ENCODE measurements at regions not wholly inside any gene's neighbourhood (a gene's known extent, or its start where the extent isn't known, plus 50 kb on each side); places are given as distances from the start of the nearest gene placed in this dataset.

- Histone ChIP-seq H3K27me3 (no peaks in the 10 kb centered on the region), H3K27ac (peak overlapping the region; percentile 62 to 78), H3K9me3 (no peaks in the 10 kb centered on the region), H3K36me3 (no peaks in the 10 kb centered on the region), H3K4me3 (peak overlapping the region in 1 of 2 donors; percentile 9), H3K4me1 (peaks cover 6 to 40% of the 10 kb centered on the region in 2 donors)
- intact Hi-C loops (cut with DNase I) = loop anchor here (2.0 kb wide), 1 partner anchor 15 kb away; no protein-coding TSS in a partner anchor
- TF ChIP-seq, protein P1, sequence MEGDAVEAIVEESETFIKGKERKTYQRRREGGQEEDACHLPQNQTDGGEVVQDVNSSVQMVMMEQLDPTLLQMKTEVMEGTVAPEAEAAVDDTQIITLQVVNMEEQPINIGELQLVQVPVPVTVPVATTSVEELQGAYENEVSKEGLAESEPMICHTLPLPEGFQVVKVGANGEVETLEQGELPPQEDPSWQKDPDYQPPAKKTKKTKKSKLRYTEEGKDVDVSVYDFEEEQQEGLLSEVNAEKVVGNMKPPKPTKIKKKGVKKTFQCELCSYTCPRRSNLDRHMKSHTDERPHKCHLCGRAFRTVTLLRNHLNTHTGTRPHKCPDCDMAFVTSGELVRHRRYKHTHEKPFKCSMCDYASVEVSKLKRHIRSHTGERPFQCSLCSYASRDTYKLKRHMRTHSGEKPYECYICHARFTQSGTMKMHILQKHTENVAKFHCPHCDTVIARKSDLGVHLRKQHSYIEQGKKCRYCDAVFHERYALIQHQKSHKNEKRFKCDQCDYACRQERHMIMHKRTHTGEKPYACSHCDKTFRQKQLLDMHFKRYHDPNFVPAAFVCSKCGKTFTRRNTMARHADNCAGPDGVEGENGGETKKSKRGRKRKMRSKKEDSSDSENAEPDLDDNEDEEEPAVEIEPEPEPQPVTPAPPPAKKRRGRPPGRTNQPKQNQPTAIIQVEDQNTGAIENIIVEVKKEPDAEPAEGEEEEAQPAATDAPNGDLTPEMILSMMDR (IDR thresholded peaks at IDR 0.05) = no peak
- no peak for DNase-seq (ENCODE audit: low spot score in 2 of 2)
These were observed 171.2 kb downstream of the LTN1 start for GRCh38 chr21:28821276-28822122.

DNA sequence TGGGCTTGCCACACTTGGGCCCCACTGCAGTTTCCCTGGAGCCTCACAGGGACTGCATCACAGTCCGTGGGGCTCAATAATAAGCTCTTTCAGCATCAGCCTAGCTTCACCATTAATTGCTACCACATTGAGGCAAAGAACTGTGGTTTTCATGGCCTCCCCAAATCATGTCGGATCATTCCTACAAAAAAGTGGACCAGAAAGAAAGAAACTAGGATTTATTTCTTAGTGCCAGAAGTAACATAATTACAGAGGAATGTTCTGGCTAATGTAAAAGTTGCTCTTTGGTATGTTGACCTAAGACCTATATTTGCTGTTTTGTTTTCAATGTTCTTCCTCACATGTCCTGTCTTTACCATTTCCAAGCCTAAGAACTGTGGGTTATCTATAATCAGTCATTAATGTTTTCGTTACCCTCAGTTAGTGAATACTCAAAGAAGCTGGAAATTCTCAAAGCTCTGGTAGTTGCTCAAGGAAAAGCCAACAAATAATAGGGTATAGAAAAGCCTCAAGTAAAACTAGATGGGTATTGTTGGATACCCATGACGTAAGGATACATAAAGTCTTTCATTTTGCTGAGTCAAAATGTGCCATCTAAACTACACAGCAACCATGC is 173.9 kb downstream of the LTN1 start:
- no peak for DNase-seq (ENCODE audit: low spot score in 2 of 2)
- TF ChIP-seq, protein P1 (IDR thresholded peaks at IDR 0.05) = no peak
- no peak overlapping the region for H3K4me3 ChIP-seq

DNA sequence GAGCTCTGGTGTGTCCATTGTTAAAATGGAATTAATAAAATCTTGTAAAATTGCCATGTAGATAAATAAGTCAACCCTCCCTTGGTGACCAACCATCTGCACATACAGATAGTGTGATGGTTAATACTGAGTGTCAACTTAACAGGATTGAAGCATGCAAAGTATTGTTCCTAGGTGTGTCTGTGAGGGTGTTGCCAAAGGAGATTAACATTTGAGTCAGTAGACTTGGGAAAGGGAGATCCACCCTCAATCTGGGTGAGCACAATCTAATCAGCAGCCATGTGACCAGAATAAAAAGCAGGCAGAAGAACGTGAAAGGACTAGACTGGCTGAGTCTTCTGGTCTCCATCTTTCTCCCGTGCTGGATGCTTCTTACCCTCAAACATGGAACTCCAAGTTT is 174.8 kb downstream of the LTN1 start:
- Histone ChIP-seq H3K9me3 (no peaks in the 10 kb centered on the region), H3K27ac (no peak overlapping the region), H3K4me3 (no peak overlapping the region), H3K36me3 (no peaks in the 10 kb centered on the region), H3K4me1 (peaks cover 6 to 28% of the 10 kb centered on the region in 2 donors), H3K27me3 (no peaks in the 10 kb centered on the region)
- intact Hi-C loops (cut with DNase I) = no loop called here
- TF ChIP-seq, protein P1 (IDR thresholded peaks at IDR 0.05) = no peak
- DNase-seq (ENCODE audit: low spot score in 2 of 2) = no peak

More for the DNA sequence above, 173.9 kb downstream of the LTN1 start:
- peak overlapping the region; percentile 20 to 60 for H3K27ac ChIP-seq
- no peaks in the 10 kb centered on the region for H3K36me3 ChIP-seq
- no peaks in the 10 kb centered on the region for H3K27me3 ChIP-seq
- peaks cover 6 to 36% of the 10 kb centered on the region in 2 donors for H3K4me1 ChIP-seq
- no peaks in the 10 kb centered on the region for H3K9me3 ChIP-seq
- intact Hi-C loops (cut with DNase I) = no loop called here

- DNase-seq (ENCODE audit: low spot score in 2 of 2) = no peak
- H3K4me1 ChIP-seq = peaks cover 0 to under 1% of the 10 kb centered on the region in 2 donors
- H3K27ac ChIP-seq = no peak overlapping the region
- TF ChIP-seq, protein P1 (IDR thresholded peaks at IDR 0.05) = no peak
- intact Hi-C loops (cut with DNase I) = no loop called here
- no peaks in the 10 kb centered on the region for H3K27me3 ChIP-seq
- no peak overlapping the region for H3K4me3 ChIP-seq
- H3K36me3 ChIP-seq = peaks cover 0 to 4% of the 10 kb centered on the region in 2 donors
- peaks cover 13% of the 10 kb centered on the region in 2 donors for H3K9me3 ChIP-seq
These were observed 180.8 kb downstream of the LTN1 start for GRCh38 chr21:28811860-28812259.

DNA sequence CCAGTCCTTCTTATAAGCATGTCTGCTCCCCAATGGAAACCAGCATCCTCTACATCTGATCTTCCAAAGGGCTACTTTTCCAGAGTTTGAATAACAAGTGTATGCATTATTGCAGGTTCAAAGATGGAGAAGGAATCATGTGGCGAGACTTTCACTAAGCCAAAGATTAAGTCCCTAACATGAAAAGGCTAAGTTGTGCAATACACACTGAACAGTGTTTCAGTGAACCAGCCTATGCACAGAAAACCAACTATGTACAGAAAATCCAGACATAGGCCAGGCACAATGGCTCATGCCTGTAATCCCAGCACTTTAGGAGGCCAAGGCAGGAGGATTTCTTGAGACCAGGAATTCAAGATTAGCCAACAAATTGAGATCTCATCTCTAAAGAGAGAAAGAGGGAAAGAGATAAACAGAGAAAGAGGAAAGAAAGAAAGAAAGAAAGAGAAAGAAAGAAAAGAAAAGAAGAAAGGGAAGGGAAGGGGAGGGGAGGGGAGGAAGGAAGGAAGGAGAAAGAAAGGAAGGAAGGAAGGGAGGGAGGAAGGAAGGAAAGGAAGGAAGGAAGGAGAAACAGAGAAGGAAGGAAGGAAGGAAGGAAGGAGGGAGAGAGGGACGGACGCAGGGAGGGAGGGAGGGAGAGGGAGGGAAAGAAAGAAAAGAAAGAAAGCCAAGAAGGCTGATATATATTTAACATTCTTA is 181.7 kb downstream of the LTN1 start:
- Histone ChIP-seq H3K27me3 (no peaks in the 10 kb centered on the region), H3K4me3 (no peak overlapping the region), H3K27ac (no peak overlapping the region), H3K36me3 (peaks cover 0 to 4% of the 10 kb centered on the region in 2 donors), H3K4me1 (peaks cover 0 to 9% of the 10 kb centered on the region in 2 donors), H3K9me3 (peaks cover 13% of the 10 kb centered on the region in 2 donors)
- intact Hi-C loops (cut with DNase I) = no loop called here
- TF ChIP-seq, protein P1 (IDR thresholded peaks at IDR 0.05) = no peak
- no peak for DNase-seq (ENCODE audit: low spot score in 2 of 2)
